ENCODE measurements at regions not wholly inside any gene's neighbourhood (a gene's known extent, or its start where the extent isn't known, plus 50 kb on each side); places are given as distances from the start of the nearest gene placed in this dataset.
A peak's percentile ranks its signal among the peaks of the same experiment; 100 is the strongest.
"Not testable (repeated sequence)": the region's sequence is repeated elsewhere in the genome, so short reads cannot be mapped to it uniquely, and the experiment has no call there.

DNA sequence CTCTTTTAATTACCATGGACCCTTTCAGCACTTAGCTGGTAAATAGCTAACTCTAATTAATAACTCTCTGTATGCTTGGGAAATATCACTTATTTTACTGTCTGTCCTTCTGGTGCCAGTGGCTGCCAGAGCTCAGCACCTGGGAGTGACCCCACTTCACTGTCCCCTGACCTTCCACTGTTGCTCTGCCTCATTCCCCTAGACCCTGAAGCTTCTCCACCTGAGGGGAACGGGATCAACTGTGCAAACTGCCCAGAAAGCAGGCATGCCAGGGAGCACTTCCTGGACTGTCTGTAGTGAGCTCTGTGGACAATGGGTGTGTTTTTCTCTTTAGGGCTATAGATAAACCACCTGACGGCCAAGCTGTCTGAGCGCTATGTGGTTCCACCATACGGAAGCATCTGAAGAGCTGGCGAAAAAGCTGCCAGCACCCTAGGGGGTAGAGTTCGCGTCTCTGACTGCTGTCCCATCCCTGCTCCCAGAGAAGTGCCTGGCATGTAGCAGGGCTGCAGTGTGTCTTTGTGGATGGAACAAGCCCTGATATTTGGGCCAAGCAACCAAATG is 106.3 kb upstream of the FOXA2 start:
- no peak for DNase-seq (ENCODE audit: low spot score)

DNA sequence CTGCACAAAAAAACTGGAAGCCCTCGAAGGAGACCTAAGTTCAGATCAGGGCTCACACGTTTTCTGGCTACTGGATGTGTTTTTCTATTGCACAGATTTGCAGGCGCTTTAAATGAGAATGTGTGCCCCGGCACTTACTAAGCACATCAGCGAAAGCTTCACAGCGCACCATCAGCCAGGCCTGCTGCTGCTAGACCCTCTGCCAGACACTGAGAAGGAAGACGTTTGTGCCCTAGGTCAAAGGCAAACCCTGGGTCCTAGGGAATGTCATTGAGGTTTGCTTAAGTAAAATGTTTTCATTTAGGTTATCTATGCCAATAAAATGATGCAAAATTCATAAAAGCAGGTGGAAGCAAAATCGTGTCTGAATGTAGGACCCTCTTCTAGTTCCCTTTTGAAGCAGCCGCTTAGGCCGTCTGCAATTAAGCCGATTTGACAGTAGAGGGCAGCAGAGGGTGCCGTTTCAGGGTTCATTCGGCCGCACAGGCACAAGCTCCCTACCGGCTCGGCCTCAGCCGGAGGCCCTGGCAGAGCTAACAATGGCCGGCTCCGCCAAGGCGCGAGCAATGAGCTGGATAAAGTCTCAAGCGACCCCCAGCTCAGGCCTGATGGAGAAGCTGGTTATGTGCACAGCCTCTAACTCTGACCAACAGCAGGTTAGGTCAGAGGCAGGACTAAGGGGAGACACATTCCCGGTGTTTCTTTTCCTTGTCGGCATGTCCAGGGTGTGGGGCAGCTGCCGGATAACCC is 107.2 kb upstream of the FOXA2 start:
- DNase-seq (ENCODE audit: low spot score), result peak; percentile 93

- DNase-seq (ENCODE audit: low spot score), result no peak
Observed at GRCh38 chr20:22692119-22692475, 107.7 kb upstream of the FOXA2 start.

GRCh38 chr20:22692620-22693019 is 108.2 kb upstream of the FOXA2 start:
- DNase-seq (ENCODE audit: low spot score), result not testable (repeated sequence)

GRCh38 chr20:22696759-22697158 is 112.4 kb upstream of the FOXA2 start:
- DNase-seq (ENCODE audit: low spot score), result no peak

GRCh38 chr20:22698259-22698842 is 114.0 kb upstream of the FOXA2 start:
- DNase-seq (ENCODE audit: low spot score), result no peak

DNA sequence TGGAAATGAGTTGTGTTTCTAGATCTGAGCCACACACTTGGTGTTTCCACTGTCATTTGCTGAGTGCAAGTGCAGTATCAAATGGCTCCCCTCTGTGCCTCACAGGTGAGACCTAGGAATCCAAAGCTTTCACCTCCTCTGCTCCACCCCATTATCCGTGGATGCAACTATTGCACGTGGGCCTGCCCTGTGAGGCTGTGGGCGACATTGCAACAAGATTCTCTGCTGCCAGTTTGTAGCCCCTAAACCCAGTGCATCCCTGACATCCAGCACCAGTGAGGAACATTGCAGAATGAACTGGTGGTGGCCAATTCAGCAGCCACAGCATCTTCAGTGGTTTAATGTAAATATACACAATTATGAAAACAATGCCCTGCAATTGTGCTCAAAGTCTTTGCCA is 115.0 kb upstream of the FOXA2 start:
- no peak for DNase-seq (ENCODE audit: low spot score)

DNA sequence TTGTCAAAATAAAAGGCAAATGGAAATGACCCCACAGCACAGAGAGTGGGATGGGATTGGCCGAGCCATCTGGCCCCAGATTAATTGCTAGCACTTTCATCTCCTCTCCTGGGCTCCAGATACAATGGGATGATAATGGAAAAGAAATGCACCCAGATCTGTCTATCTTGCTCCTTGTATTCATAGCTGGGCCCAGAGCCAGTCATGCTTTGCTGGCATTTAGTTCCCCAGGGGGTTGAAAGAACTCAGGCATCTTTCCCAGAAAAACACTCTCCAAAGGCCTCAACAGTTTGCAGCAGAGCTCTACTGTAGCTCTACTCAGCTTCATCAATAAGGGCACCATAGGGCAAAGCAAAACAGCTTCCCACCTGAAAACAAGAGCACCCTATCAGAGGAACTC is 116.0 kb upstream of the FOXA2 start:
- DNase-seq (ENCODE audit: low spot score), result no peak

DNA sequence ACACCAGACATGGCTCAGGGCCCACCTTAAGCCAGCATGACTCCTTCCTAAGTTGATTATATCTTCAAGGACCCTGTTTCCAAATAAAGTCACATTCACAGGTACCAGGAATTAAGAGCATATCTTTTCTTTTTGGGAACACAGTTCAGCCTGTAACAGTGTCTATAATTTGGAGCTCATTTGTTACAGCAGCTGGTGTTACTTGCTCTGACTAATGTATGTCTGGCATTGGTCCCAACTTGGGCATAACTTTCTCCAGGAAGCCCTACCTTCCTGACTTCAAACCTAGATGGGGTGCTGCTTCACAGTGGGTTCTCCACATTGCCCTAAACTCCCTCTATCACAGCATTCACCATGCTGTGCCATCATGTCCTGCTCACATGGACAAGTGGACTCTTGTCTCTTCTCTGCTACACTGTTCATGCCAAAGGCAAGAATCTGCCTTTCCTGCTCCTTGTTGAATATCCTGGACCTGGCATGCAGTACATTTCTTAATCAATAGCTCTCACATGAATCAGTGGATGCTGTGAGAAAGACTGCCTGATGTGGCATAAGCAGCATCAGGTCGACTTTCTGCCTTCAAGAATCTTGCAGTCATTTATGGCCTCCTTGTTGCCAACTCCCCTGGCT is 117.4 kb upstream of the FOXA2 start:
- DNase-seq (ENCODE audit: low spot score), result no peak

DNA sequence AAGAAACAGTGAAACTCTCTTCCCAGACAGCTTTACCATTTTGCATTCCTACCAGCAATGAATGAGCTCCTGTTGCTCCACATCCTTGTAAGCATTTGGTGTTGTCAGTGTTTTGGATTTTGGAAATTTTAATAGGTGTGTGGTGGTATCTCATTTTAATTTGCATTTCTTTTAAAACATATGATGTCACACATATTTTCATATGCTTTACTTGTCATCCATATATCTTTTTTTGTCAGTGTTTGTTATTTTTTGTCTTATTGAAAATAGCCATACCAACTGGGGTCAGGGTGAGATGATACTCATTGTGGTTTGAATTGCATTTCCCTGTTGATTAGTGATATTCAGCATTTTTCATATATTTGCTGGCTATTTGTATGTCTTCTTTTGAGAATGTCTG is 119.5 kb upstream of the FOXA2 start:
- no peak for DNase-seq (ENCODE audit: low spot score)

DNA sequence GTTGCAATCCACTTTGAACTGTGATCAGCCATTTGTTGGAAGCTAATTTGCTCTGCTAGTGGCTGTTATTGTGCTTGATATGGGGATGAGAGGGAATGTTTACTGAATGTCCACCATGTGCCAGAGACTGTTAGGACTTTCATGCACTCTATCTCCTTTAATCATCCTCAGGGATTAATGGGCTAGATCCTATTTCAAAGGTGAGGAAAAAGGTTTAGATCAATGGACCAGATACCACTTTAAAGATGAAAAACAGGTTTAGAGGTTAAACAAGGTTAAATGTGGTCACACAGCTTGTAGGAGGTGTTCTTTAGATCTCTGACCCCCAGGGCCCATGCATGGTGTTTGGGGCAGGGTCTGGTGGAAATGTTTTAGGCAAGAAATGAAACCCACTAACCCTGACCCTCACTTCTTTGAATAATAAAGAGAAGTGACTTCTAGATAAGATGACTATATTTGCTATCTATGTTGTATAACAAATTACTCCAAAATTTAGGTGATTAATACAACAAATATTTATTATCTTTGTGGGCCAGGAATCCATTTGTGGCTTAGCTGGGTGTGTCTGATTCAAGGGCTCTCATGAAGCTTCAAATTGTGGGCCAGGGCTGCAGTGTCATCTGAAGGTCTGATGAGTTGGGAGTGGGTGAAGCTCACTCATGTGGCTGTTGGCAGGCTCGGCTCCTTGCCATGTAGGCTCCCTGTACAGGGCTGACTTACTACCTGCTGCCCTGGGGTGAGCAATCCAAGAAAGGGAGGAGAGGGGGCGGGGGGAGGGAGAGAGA is 127.8 kb upstream of the FOXA2 start:
- DNase-seq (ENCODE audit: low spot score), result no peak

DNA sequence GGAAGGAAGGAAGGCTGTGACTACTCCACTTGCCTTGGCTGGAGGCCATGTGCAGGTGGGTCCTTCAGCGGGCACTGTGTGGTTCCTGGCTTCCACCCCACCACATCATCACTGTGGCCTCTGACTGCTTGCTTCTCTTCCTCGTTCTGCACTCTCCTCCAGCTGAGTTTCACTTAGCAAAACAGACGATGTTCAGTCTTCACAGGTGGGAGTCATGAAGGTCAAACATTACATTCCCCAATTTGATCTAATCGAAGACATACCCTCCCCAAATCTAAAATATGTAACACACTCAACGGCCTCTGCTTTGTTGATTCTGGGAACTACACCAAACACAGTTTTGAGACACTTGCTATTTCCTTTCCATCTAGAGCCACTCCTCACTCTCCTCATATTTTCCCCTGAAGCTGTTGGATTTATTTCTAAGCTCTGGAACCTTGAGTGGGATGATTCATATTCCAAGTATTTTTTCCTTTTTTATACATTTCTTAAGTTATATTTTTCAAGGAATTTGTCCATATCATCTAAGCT is 132.5 kb upstream of the FOXA2 start:
- no peak for DNase-seq (ENCODE audit: low spot score)

GRCh38 chr20:22717466-22717865 is 133.1 kb upstream of the FOXA2 start:
- DNase-seq (ENCODE audit: low spot score), result no peak

- no peak for DNase-seq (ENCODE audit: low spot score)
Observed at GRCh38 chr20:22719167-22719591, 134.8 kb upstream of the FOXA2 start.

GRCh38 chr20:22720206-22720605 is 135.8 kb upstream of the FOXA2 start:
- DNase-seq (ENCODE audit: low spot score), result no peak

- no peak for DNase-seq (ENCODE audit: low spot score)
Observed at GRCh38 chr20:22722811-22723210, 138.4 kb upstream of the FOXA2 start.

DNA sequence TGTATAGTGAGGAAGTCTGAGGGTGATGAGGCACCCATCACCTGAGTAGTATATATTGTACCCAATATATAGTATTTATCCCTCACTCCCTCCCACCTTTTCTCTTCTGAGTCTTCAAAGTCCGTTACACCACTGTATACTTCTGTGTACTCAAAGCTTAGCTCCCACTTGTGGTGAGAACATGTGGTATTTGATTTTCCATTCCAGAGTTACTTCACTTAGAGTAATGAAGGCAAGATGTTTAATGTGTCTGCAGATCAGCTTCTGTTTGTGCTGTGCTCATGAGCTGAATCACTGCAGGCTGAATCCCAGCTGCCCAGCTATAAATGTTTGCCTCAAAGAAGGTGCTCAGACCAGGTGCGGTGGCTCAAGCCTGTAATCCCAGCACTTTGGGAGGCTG is 139.3 kb upstream of the FOXA2 start:
- peak; percentile 19 for DNase-seq (ENCODE audit: low spot score)

- no peak for DNase-seq (ENCODE audit: low spot score)
Observed at GRCh38 chr20:22728146-22728745, 143.9 kb upstream of the FOXA2 start.

DNA sequence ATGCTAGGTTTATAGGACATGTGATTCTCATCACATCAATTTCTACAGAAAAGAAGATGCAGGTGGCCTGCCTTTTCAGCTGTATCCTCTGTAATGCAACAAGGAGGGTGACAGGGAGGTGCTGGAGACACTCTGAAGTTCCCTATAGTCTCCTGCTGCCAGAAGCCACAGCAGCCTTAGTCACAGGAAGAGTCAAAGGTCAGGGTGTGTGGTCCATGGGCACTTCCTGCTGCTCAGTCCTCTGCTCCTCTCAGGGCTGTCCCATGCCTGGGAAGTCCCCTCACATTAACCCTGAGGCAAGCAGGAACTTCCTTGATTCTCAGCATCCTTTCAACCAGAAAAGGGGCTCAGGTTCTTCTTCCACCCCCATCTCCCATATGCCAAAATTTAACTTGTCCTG is 144.8 kb upstream of the FOXA2 start:
- DNase-seq (ENCODE audit: low spot score), result no peak

GRCh38 chr20:22729616-22730236 is 145.4 kb upstream of the FOXA2 start:
- no peak for DNase-seq (ENCODE audit: low spot score)

- DNase-seq (ENCODE audit: low spot score), result no peak
Observed at GRCh38 chr20:22732751-22733150, 148.4 kb upstream of the FOXA2 start.
